Astrocyte (in vitro differentiated cells and primary cell): ENCODE measurements at regions not wholly inside any gene's neighbourhood (a gene's known extent, or its start where the extent isn't known, plus 50 kb on each side); places are given as distances from the start of the nearest gene placed in this dataset.

Experiments used
- DNase-seq: peaks from one replicate; pipeline ENCODE4 v3.0.0-alpha.2; 2010; ENCODE audit warnings: low read depth
- FAIRE-seq: peaks from 2 replicates; lab custom pipeline; 2011; peaks lifted over from hg19 to GRCh38; lab: Jason Lieb, UNC
- H2AFZ ChIP-seq: 2 replicates; pipeline ENCODE4 v1.6.0; 2012; ENCODE audit warnings: low read depth, low read length, inconsistent platforms
- H3K27ac ChIP-seq: 2 replicates; pipeline ENCODE4 v1.5.1; 2011; ENCODE audit warnings: low read depth, low read length, inconsistent platforms
- H3K27me3 ChIP-seq: 2 replicates; pipeline ENCODE4 v1.6.0; 2011; ENCODE audit warnings: low read length, inconsistent platforms; ENCODE audit not compliant: insufficient read depth
- H3K36me3 ChIP-seq: 2 replicates; pipeline ENCODE4 v1.5.1; 2011; ENCODE audit warnings: low read length, inconsistent platforms; ENCODE audit not compliant: insufficient read depth
- H3K4me1 ChIP-seq: 2 replicates; pipeline ENCODE4 v1.5.1; 2011; ENCODE audit warnings: low read length, inconsistent platforms; ENCODE audit not compliant: insufficient read depth
- H3K4me2 ChIP-seq: 2 replicates; pipeline ENCODE4 v1.6.0; 2012; ENCODE audit warnings: low read length, inconsistent platforms
- H3K4me3 ChIP-seq: 2 replicates; pipeline ENCODE4 v1.5.1; 2011; ENCODE audit warnings: low read depth, mild to moderate bottlenecking, low read length, inconsistent platforms; ENCODE audit not compliant: insufficient read depth
- H3K79me2 ChIP-seq: 2 replicates; pipeline ENCODE4 v1.6.0; 2012; ENCODE audit warnings: mild to moderate bottlenecking, low read length, inconsistent platforms; ENCODE audit not compliant: insufficient read depth
- H3K9ac ChIP-seq: 2 replicates; pipeline ENCODE4 v1.6.0; 2012; ENCODE audit warnings: mild to moderate bottlenecking, low read length, inconsistent platforms
- H3K9me3 ChIP-seq: 2 replicates; pipeline ENCODE4 v1.5.1; 2012; ENCODE audit warnings: low read depth, mild to moderate bottlenecking, low read length, inconsistent platforms; ENCODE audit not compliant: insufficient read depth
- H4K20me1 ChIP-seq: 2 replicates; pipeline ENCODE4 v1.6.0; 2012; ENCODE audit warnings: low read length, inconsistent platforms; ENCODE audit not compliant: insufficient read depth
- H3K27ac Mint-ChIP-seq: one replicate; pipeline ENCODE4 v1.8.0; 2021; ENCODE audit warnings: mild to moderate bottlenecking, mixed read lengths; ENCODE audit not compliant: unreplicated experiment
- H3K27me3 Mint-ChIP-seq: one replicate; pipeline ENCODE4 v1.8.0; 2021; ENCODE audit warnings: low read depth, mixed read lengths; ENCODE audit not compliant: unreplicated experiment
- H3K36me3 Mint-ChIP-seq: one replicate; pipeline ENCODE4 v1.8.0; 2021; ENCODE audit warnings: low read depth, mixed read lengths; ENCODE audit not compliant: unreplicated experiment
- H3K4me1 Mint-ChIP-seq: one replicate; pipeline ENCODE4 v1.8.0; 2021; ENCODE audit warnings: low read depth, mixed read lengths; ENCODE audit not compliant: unreplicated experiment
- H3K4me3 Mint-ChIP-seq: one replicate; pipeline ENCODE4 v1.8.0; 2021; ENCODE audit warnings: mild to moderate bottlenecking, moderate library complexity, mixed read lengths; ENCODE audit not compliant: unreplicated experiment
- H3K9me3 Mint-ChIP-seq: one replicate; pipeline ENCODE4 v1.8.0; 2021; ENCODE audit warnings: mild to moderate bottlenecking, mixed read lengths; ENCODE audit not compliant: unreplicated experiment
- CTCF ChIP-seq: IDR thresholded peaks from 2 replicates; pipeline ENCODE4 v1.5.1; 2011; ENCODE audit warnings: low read depth, mild to moderate bottlenecking, inconsistent platforms, low read length, moderate library complexity; ENCODE audit not compliant: insufficient read depth
- EZH2 ChIP-seq: IDR thresholded peaks from 2 replicates; pipeline ENCODE4 v1.6.1; 2012; ENCODE audit warnings: mild to moderate bottlenecking, low read length, inconsistent platforms; ENCODE audit not compliant: insufficient read depth

DNA sequence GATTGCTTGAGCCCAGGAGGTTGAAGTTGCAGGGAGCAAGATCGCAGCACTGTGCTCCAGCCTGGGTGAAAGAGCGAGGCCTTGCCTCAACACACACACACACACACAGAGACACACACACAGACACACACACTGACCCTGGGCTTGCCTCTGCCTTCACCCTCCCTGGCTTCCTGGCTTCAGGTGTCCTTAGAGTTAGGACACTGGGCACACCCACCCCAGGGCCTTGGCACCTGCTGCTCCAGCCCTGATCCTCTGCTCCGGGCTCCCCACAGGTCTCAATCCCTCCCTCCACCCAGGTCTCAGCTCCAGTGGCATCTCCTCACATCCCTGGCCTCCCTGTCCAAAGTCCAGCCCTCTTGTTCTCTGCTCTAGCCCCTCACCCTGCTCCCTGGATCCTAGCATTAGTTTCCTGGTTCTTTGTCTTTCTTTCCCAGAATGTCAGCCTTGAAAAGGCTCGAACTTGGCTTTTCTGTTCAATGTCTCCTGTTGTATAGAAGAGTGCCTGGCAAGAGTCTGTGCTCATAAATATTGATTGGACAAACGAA, 212.9 kb downstream of the C9orf50 start:
- Histone ChIP-seq H3K4me3 (no peak overlapping the region), H3K27me3 (no peaks in the 10 kb centered on the region), H3K9me3 (peaks cover 3% of the 10 kb centered on the region), H3K27ac (no peak overlapping the region), H2AFZ (no peak overlapping the region), H3K4me1 (peaks cover 16% of the 10 kb centered on the region), H3K79me2 (no peaks in the 10 kb centered on the region), H4K20me1 (no peaks in the 10 kb centered on the region), H3K9ac (no peak overlapping the region), H3K36me3 (no peaks in the 10 kb centered on the region), H3K4me2 (no peak overlapping the region)
- no peak overlapping the region for H3K4me3 Mint-ChIP-seq
- H3K4me1 Mint-ChIP-seq: peaks cover 17% of the 10 kb centered on the region
- DNase-seq: no peak
- H3K9me3 Mint-ChIP-seq: no peaks in the 10 kb centered on the region
- peaks cover 6% of the 10 kb centered on the region for H3K27me3 Mint-ChIP-seq
- FAIRE-seq: no peak
- H3K36me3 Mint-ChIP-seq: no peaks in the 10 kb centered on the region
- no peak overlapping the region for H3K27ac Mint-ChIP-seq
- TF ChIP-seq CTCF: no peak
- no peak for TF ChIP-seq EZH2

- peak overlapping the region; percentile 49 for H3K27ac Mint-ChIP-seq
- FAIRE-seq: no peak
Measured at GRCh38 chr9:129406278-129407225, 214.3 kb downstream of the C9orf50 start.

More at GRCh38 chr9:129406278-129407225, 214.3 kb downstream of the C9orf50 start:
- Histone ChIP-seq H3K27ac (no peak overlapping the region), H3K4me2 (no peak overlapping the region), H3K4me1 (peaks cover 15% of the 10 kb centered on the region), H3K79me2 (no peaks in the 10 kb centered on the region), H2AFZ (no peak overlapping the region), H3K36me3 (no peaks in the 10 kb centered on the region), H3K9me3 (peaks cover 3% of the 10 kb centered on the region), H3K27me3 (no peaks in the 10 kb centered on the region), H3K4me3 (no peak overlapping the region), H3K9ac (no peak overlapping the region), H4K20me1 (no peaks in the 10 kb centered on the region)
- Mint-ChIP-seq H3K4me3 (no peak overlapping the region), H3K36me3 (no peaks in the 10 kb centered on the region), H3K27me3 (peaks cover 6% of the 10 kb centered on the region), H3K4me1 (peaks cover 16% of the 10 kb centered on the region), H3K9me3 (no peaks in the 10 kb centered on the region)
- no peak for TF ChIP-seq EZH2
- TF ChIP-seq CTCF: no peak
- DNase-seq: no peak
